GM12864 (cell line): ENCODE measurements at regions not wholly inside any gene's neighbourhood (a gene's known extent, or its start where the extent isn't known, plus 50 kb on each side); places are given as distances from the start of the nearest gene placed in this dataset.
"Not testable (repeated sequence)": the region's sequence is repeated elsewhere in the genome, so short reads cannot be mapped to it uniquely, and the experiment has no call there.

Experiments used
- DNase-seq: peaks from one replicate; pipeline ENCODE4 v3.0.0-alpha.2; 2011; ENCODE audit warnings: low read depth
- H3K4me3 ChIP-seq: 2 replicates; pipeline ENCODE4 v1.5.1; 2011; ENCODE audit warnings: mild to moderate bottlenecking, low read depth, low read length, control low read depth
- TF ChIP-seq, protein P1 (sequence below): IDR thresholded peaks from 2 replicates; pipeline ENCODE4 v1.5.1; 2011; ENCODE audit warnings: low read depth, mild to moderate bottlenecking, moderate library complexity, low read length, control low read depth, inconsistent platforms; ENCODE audit errors: missing control alignments

- no peak for DNase-seq
- no peak overlapping the region for H3K4me3 ChIP-seq
- TF ChIP-seq, protein P1, sequence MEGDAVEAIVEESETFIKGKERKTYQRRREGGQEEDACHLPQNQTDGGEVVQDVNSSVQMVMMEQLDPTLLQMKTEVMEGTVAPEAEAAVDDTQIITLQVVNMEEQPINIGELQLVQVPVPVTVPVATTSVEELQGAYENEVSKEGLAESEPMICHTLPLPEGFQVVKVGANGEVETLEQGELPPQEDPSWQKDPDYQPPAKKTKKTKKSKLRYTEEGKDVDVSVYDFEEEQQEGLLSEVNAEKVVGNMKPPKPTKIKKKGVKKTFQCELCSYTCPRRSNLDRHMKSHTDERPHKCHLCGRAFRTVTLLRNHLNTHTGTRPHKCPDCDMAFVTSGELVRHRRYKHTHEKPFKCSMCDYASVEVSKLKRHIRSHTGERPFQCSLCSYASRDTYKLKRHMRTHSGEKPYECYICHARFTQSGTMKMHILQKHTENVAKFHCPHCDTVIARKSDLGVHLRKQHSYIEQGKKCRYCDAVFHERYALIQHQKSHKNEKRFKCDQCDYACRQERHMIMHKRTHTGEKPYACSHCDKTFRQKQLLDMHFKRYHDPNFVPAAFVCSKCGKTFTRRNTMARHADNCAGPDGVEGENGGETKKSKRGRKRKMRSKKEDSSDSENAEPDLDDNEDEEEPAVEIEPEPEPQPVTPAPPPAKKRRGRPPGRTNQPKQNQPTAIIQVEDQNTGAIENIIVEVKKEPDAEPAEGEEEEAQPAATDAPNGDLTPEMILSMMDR: no peak
These were observed 735.1 kb upstream of the GOT2 start for GRCh38 chr16:59469266-59469665.

DNA sequence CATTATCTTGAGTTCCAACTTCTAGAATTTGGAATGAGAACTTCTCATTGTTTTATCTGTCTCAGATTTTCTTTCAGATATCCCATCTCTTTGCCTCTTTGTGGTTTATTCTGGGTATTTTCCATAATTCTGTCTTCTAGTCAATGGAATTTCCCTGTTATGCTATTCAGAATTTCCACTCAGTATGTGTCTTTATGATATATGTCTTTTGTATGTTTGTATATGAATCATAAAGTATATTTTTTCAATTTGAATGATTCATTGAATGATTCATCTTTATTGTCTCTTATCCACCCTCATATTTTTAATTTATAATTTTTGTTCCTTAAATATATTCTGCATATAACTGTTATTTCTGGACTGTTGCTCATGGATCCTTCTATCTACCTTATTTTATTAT lies 729.7 kb upstream of the GOT2 start:
- no peak for DNase-seq
- H3K4me3 ChIP-seq: no peak overlapping the region
- TF ChIP-seq, protein P1: no peak

DNA sequence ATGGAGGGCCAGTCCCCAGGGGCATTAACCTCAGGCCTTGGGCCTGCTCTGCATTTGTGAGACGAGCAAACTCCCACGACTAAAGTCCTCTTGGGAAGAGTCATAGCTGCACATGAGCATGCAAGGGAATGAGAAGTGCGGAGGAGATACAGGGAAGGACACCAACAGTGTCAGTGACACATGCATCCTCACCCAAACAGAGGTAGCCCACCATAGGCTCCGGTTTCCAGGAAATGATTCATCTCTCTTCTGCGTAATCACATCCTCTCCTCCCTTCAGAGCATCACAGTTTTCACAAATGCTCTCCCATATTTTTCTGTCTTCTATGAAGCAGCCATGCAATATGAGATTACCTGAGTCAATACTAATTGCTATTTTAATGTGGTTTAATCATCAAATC lies 725.7 kb upstream of the GOT2 start:
- no peak for DNase-seq
- H3K4me3 ChIP-seq: no peak overlapping the region
- TF ChIP-seq, protein P1: no peak

DNA sequence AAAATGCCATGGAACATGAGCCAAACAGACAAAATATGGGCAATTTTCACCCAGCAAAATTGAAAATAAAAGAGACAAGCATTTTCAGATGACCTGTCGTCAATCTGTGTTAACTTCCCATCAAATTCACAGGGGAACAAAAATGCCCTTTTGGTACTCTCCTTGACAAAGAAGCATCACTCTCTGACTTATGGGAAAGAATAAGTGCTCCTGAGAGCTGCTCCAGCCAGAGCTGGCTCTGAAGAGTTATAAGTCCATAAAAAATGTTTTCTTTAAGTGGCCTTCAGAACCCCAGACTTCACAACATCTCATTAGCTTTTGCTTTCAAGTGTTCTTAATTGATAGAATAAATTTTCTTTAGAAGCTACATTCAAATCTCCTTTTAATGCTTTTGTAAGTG lies 721.4 kb upstream of the GOT2 start:
- DNase-seq: no peak
- TF ChIP-seq, protein P1: no peak
- H3K4me3 ChIP-seq: no peak overlapping the region

DNA sequence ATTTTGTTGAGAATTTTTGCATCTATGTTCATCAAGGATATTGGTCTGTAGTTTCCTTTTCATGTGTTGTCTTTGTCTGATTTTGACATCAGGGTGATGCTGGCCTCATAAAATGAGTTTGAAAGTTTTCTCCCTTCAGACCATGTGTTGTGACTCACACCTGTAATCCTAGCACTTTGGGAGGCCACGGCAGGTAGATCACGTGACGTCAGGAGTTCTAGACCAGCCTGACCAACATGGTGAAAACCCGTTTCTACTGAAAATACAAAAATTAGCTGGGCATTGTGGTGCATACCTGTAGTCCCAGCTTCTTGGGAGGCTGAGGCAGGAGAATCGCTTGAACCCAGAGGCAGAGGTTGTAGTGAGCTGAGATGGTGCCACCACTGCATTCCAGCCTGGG lies 716.4 kb upstream of the GOT2 start:
- H3K4me3 ChIP-seq: not testable (repeated sequence)

DNA sequence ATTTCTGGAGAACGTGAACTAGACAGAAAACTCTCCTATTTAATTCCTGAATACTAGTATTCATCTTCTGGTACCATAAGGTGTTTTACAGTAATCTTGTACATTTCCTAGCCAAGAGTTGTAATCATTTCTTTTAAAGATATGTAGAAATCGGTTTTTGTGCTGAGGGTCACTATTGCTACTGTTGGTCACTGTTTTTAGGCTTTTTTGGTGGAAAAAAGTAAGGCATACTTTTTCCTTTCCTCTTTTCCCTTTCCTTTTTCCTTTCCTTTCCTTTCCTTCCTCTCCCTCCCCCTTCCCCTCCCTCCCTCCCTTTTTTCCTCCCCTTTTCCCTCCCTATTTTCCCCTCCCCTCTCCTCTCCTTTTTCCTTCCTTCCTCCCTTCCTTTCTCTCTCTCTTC lies 706.4 kb upstream of the GOT2 start:
- TF ChIP-seq, protein P1: no peak
- no peak for DNase-seq
- no peak overlapping the region for H3K4me3 ChIP-seq

More for the DNA sequence above, 716.4 kb upstream of the GOT2 start:
- not testable (repeated sequence) for DNase-seq

- H3K4me3 ChIP-seq: no peak overlapping the region
- no peak for DNase-seq
- TF ChIP-seq, protein P1: no peak
These were observed 698.8 kb upstream of the GOT2 start for GRCh38 chr16:59432896-59433295.

DNA sequence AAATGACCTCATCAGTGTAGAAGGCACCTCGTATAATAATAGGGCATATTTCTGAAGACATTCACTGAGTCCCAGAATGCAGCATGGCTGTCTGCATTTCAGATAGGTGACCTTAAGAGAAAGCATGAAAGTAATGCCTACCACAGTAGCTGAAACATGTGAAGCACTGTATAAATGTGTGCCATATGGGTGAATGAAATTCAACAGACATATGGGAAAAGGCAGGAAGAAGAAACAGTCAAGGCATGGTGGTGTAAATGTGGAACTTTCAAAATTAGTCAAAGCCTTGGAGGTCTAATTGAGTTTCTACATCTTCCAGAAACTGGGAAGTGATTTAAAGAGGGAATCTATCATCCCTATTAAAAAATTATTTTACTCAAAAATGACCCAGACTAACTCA lies 698.2 kb upstream of the GOT2 start:
- TF ChIP-seq, protein P1: no peak
- DNase-seq: no peak
- no peak overlapping the region for H3K4me3 ChIP-seq
